ENCODE measurements at regions not wholly inside any gene's neighbourhood (a gene's known extent, or its start where the extent isn't known, plus 50 kb on each side); places are given as distances from the start of the nearest gene placed in this dataset.

DNA sequence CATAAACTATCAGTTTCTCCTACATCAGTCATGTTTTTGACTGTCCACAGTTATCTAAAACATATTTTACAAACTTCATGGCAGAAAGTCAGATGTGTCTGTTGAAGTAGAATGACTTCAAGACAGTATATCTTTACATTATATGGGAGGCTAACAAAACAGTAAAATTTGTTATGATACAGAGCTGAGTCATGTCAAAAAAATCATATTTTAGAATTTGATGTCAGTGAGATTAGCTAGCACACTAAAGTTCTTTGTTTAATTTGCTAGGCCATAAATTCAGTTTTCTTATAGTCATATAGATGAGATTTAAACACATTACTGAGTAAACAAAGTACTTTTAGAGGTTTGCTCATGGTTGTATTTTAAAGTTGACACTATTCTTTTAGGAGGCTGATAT, 80.3 kb upstream of the IGSF10 start:
- TF ChIP-seq EP300 (IDR thresholded peaks at IDR 0.05) = no peak
- TF ChIP-seq POLR2AphosphoS5 (IDR thresholded peaks at IDR 0.05) = no peak
